ENCODE measurements at regions not wholly inside any gene's neighbourhood (a gene's known extent, or its start where the extent isn't known, plus 50 kb on each side); places are given as distances from the start of the nearest gene placed in this dataset.

DNA sequence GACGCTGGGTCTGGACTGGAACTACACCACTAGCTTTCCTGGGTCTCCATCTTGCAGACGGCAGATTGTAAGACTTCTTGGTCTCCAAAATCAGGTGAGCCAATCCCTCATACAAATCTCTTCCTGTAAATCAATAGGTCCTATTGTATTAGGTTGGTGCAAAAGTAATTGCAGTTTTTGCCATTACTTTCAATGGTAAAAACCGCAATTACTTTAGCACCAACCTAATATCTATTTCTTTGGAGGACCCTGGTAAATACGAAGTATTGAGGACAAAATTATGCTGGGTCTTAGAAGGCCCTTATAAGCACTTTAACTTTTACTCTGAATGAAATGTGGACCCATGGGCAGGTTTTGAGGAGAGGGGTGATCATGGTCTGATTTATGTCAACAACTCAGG is 330.6 kb upstream of the C16orf82 start:
- Histone ChIP-seq H3K27ac (ENCODE audit: low read depth in 2 of 2, low read length in 2 of 2) (no peak overlapping the region), H3K27me3 (ENCODE audit: control insufficient read depth in 2 of 2, insufficient read depth in 2 of 2, low read length in 2 of 2) (no peaks in the 10 kb centered on the region), H3K9ac (ENCODE audit: low read depth in 1 of 2, low read length in 2 of 2) (no peak overlapping the region), H3K4me1 (ENCODE audit: control insufficient read depth in 2 of 2, insufficient read depth in 2 of 2, low read length in 2 of 2) (no peaks in the 10 kb centered on the region), H3K9me3 (ENCODE audit: control insufficient read depth in 2 of 2, low read length in 2 of 2) (no peaks in the 10 kb centered on the region), H3K36me3 (ENCODE audit: control insufficient read depth in 2 of 2, insufficient read depth in 2 of 2, low read length in 2 of 2) (no peaks in the 10 kb centered on the region), H3K4me3 (ENCODE audit: low read length in 2 of 2) (no peak overlapping the region)

DNA sequence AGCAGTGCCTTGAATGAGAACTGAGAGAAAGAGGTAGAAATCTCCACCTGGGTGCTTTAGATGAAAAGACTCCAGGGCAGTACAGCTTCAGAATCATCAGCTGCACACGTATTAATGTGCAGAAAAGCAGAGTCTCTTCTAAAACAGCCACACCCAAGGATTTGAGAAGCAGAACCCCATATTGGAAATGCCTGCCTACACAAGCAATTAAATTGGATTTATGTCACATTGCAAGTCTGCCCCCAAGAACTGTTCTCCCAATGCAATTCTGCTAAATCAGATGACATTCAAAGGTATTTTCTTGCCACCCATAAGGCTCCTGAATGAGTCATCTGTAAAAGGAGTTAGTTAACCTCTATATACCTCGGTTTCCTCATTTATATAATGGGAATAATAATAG is 326.0 kb upstream of the C16orf82 start:
- Histone ChIP-seq H3K27me3 (ENCODE audit: control insufficient read depth in 2 of 2, insufficient read depth in 2 of 2, low read length in 2 of 2) (no peaks in the 10 kb centered on the region), H3K36me3 (ENCODE audit: control insufficient read depth in 2 of 2, insufficient read depth in 2 of 2, low read length in 2 of 2) (no peaks in the 10 kb centered on the region), H3K4me3 (ENCODE audit: low read length in 2 of 2) (no peak overlapping the region), H3K9ac (ENCODE audit: low read depth in 1 of 2, low read length in 2 of 2) (no peak overlapping the region), H3K4me1 (ENCODE audit: control insufficient read depth in 2 of 2, insufficient read depth in 2 of 2, low read length in 2 of 2) (no peaks in the 10 kb centered on the region), H3K27ac (ENCODE audit: low read depth in 2 of 2, low read length in 2 of 2) (no peak overlapping the region), H3K9me3 (ENCODE audit: control insufficient read depth in 2 of 2, low read length in 2 of 2) (no peaks in the 10 kb centered on the region)

DNA sequence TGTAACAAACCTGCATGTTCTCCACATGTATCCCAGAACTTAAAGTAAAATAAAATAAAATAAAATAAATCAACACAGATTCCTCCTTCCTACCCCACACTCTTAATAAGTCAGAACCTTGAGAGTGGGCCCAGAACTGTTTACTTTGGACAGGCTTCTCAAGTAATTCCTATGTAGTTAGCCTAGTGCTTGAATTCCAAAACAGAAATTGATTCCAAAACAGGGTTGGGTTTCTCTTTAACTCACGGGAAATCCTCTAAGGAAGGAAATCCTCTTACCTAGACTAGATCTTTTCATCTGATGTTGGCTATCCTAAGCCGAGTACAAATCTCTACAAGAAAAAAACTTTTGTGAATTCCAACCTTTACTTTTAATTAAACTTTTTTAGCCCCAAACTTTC is 324.7 kb upstream of the C16orf82 start:
- no peaks in the 10 kb centered on the region for H3K4me1 ChIP-seq (ENCODE audit: control insufficient read depth in 2 of 2, insufficient read depth in 2 of 2, low read length in 2 of 2)
- no peak overlapping the region for H3K9ac ChIP-seq (ENCODE audit: low read depth in 1 of 2, low read length in 2 of 2)
- H3K9me3 ChIP-seq (ENCODE audit: control insufficient read depth in 2 of 2, low read length in 2 of 2): no peaks in the 10 kb centered on the region
- H3K27me3 ChIP-seq (ENCODE audit: control insufficient read depth in 2 of 2, insufficient read depth in 2 of 2, low read length in 2 of 2): no peaks in the 10 kb centered on the region
- H3K36me3 ChIP-seq (ENCODE audit: control insufficient read depth in 2 of 2, insufficient read depth in 2 of 2, low read length in 2 of 2): no peaks in the 10 kb centered on the region
- no peak overlapping the region for H3K4me3 ChIP-seq (ENCODE audit: low read length in 2 of 2)
- no peak overlapping the region for H3K27ac ChIP-seq (ENCODE audit: low read depth in 2 of 2, low read length in 2 of 2)

DNA sequence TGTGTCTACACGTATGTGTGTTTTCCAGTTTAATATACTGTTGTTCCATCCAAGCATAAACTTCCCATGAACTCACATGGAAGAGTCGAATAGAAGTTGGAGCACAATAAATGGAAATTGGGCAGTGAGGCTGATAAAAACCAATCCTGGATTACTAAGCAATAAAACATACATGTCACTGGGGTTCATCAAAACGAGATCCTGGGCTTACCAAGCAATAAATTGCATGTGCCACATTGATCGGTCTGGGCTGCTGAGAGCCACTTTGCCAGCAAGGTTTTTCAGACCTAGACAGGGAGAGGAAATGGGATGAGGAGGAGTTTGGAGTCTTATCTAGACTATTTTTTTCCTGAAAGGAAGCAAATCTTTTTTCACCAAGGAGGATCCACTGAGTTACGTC is 322.3 kb upstream of the C16orf82 start:
- H3K9me3 ChIP-seq (ENCODE audit: control insufficient read depth in 2 of 2, low read length in 2 of 2): no peaks in the 10 kb centered on the region
- no peaks in the 10 kb centered on the region for H3K27me3 ChIP-seq (ENCODE audit: control insufficient read depth in 2 of 2, insufficient read depth in 2 of 2, low read length in 2 of 2)
- H3K9ac ChIP-seq (ENCODE audit: low read depth in 1 of 2, low read length in 2 of 2): no peak overlapping the region
- H3K4me1 ChIP-seq (ENCODE audit: control insufficient read depth in 2 of 2, insufficient read depth in 2 of 2, low read length in 2 of 2): no peaks in the 10 kb centered on the region
- no peaks in the 10 kb centered on the region for H3K36me3 ChIP-seq (ENCODE audit: control insufficient read depth in 2 of 2, insufficient read depth in 2 of 2, low read length in 2 of 2)
- no peak overlapping the region for H3K27ac ChIP-seq (ENCODE audit: low read depth in 2 of 2, low read length in 2 of 2)
- no peak overlapping the region for H3K4me3 ChIP-seq (ENCODE audit: low read length in 2 of 2)

GRCh38 chr16:26747760-26748159 is 319.0 kb upstream of the C16orf82 start:
- H3K27me3 ChIP-seq (ENCODE audit: control insufficient read depth in 2 of 2, insufficient read depth in 2 of 2, low read length in 2 of 2): no peaks in the 10 kb centered on the region
- H3K27ac ChIP-seq (ENCODE audit: low read depth in 2 of 2, low read length in 2 of 2): no peak overlapping the region
- H3K36me3 ChIP-seq (ENCODE audit: control insufficient read depth in 2 of 2, insufficient read depth in 2 of 2, low read length in 2 of 2): no peaks in the 10 kb centered on the region
- H3K4me1 ChIP-seq (ENCODE audit: control insufficient read depth in 2 of 2, insufficient read depth in 2 of 2, low read length in 2 of 2): no peaks in the 10 kb centered on the region
- no peak overlapping the region for H3K9ac ChIP-seq (ENCODE audit: low read depth in 1 of 2, low read length in 2 of 2)
- no peaks in the 10 kb centered on the region for H3K9me3 ChIP-seq (ENCODE audit: control insufficient read depth in 2 of 2, low read length in 2 of 2)
- no peak overlapping the region for H3K4me3 ChIP-seq (ENCODE audit: low read length in 2 of 2)

DNA sequence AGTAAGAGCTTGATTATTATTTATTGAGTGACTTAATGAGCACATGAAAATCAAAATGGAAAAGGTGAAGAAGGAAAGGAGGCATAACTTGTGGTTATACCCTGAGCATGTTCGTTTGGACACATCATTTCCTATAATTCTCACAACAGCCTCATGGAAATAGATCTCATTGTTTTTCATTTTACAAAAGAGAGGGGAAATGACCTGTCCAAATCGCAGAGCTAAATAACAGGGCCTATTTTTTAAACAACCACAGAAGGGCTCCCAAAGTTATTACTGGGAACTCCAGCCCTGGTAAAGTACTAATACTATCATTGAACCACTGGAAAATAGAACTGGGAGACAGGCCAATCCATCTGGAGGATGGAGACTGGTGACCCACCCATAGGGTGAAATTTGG is 317.7 kb upstream of the C16orf82 start:
- Histone ChIP-seq H3K4me3 (ENCODE audit: low read length in 2 of 2) (no peak overlapping the region), H3K27me3 (ENCODE audit: control insufficient read depth in 2 of 2, insufficient read depth in 2 of 2, low read length in 2 of 2) (no peaks in the 10 kb centered on the region), H3K36me3 (ENCODE audit: control insufficient read depth in 2 of 2, insufficient read depth in 2 of 2, low read length in 2 of 2) (no peaks in the 10 kb centered on the region), H3K9ac (ENCODE audit: low read depth in 1 of 2, low read length in 2 of 2) (no peak overlapping the region), H3K27ac (ENCODE audit: low read depth in 2 of 2, low read length in 2 of 2) (no peak overlapping the region), H3K4me1 (ENCODE audit: control insufficient read depth in 2 of 2, insufficient read depth in 2 of 2, low read length in 2 of 2) (no peaks in the 10 kb centered on the region), H3K9me3 (ENCODE audit: control insufficient read depth in 2 of 2, low read length in 2 of 2) (no peaks in the 10 kb centered on the region)

- H3K4me3 ChIP-seq (ENCODE audit: low read length in 2 of 2): no peak overlapping the region
- no peak overlapping the region for H3K9ac ChIP-seq (ENCODE audit: low read depth in 1 of 2, low read length in 2 of 2)
- no peaks in the 10 kb centered on the region for H3K36me3 ChIP-seq (ENCODE audit: control insufficient read depth in 2 of 2, insufficient read depth in 2 of 2, low read length in 2 of 2)
- H3K27ac ChIP-seq (ENCODE audit: low read depth in 2 of 2, low read length in 2 of 2): no peak overlapping the region
- no peaks in the 10 kb centered on the region for H3K9me3 ChIP-seq (ENCODE audit: control insufficient read depth in 2 of 2, low read length in 2 of 2)
- no peaks in the 10 kb centered on the region for H3K27me3 ChIP-seq (ENCODE audit: control insufficient read depth in 2 of 2, insufficient read depth in 2 of 2, low read length in 2 of 2)
- H3K4me1 ChIP-seq (ENCODE audit: control insufficient read depth in 2 of 2, insufficient read depth in 2 of 2, low read length in 2 of 2): no peaks in the 10 kb centered on the region
These were observed 314.6 kb upstream of the C16orf82 start for GRCh38 chr16:26752166-26752565.

- Histone ChIP-seq H3K4me3 (ENCODE audit: low read length in 2 of 2) (no peak overlapping the region), H3K27me3 (ENCODE audit: control insufficient read depth in 2 of 2, insufficient read depth in 2 of 2, low read length in 2 of 2) (no peaks in the 10 kb centered on the region), H3K9me3 (ENCODE audit: control insufficient read depth in 2 of 2, low read length in 2 of 2) (no peaks in the 10 kb centered on the region), H3K4me1 (ENCODE audit: control insufficient read depth in 2 of 2, insufficient read depth in 2 of 2, low read length in 2 of 2) (no peaks in the 10 kb centered on the region), H3K27ac (ENCODE audit: low read depth in 2 of 2, low read length in 2 of 2) (no peak overlapping the region), H3K9ac (ENCODE audit: low read depth in 1 of 2, low read length in 2 of 2) (no peak overlapping the region), H3K36me3 (ENCODE audit: control insufficient read depth in 2 of 2, insufficient read depth in 2 of 2, low read length in 2 of 2) (no peaks in the 10 kb centered on the region)
These were observed 310.1 kb upstream of the C16orf82 start for GRCh38 chr16:26756633-26757032.

GRCh38 chr16:26762594-26762993 is 304.1 kb upstream of the C16orf82 start:
- no peak overlapping the region for H3K4me3 ChIP-seq (ENCODE audit: low read length in 2 of 2)
- no peaks in the 10 kb centered on the region for H3K9me3 ChIP-seq (ENCODE audit: control insufficient read depth in 2 of 2, low read length in 2 of 2)
- H3K27ac ChIP-seq (ENCODE audit: low read depth in 2 of 2, low read length in 2 of 2): no peak overlapping the region
- H3K27me3 ChIP-seq (ENCODE audit: control insufficient read depth in 2 of 2, insufficient read depth in 2 of 2, low read length in 2 of 2): no peaks in the 10 kb centered on the region
- no peaks in the 10 kb centered on the region for H3K4me1 ChIP-seq (ENCODE audit: control insufficient read depth in 2 of 2, insufficient read depth in 2 of 2, low read length in 2 of 2)
- no peaks in the 10 kb centered on the region for H3K36me3 ChIP-seq (ENCODE audit: control insufficient read depth in 2 of 2, insufficient read depth in 2 of 2, low read length in 2 of 2)
- H3K9ac ChIP-seq (ENCODE audit: low read depth in 1 of 2, low read length in 2 of 2): no peak overlapping the region

DNA sequence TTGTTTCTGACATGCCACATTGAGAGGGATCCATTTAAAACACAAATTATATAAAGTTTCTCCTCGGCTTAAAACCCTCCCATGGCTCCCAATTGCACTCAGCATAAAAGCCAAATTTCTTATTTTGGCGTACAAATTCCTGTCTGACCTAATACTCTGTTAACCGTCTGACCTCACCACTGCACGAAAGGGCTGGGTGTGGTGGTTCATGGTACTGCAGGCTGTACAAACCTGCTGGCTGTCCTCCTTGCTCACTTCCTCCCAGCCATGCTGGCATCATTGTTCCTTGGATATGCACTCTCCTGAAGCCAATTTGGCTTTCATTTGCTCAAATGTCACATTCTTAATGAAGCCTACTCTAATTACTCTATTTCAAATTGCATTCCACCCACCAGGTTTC is 301.6 kb upstream of the C16orf82 start:
- Histone ChIP-seq H3K27ac (ENCODE audit: low read depth in 2 of 2, low read length in 2 of 2) (no peak overlapping the region), H3K4me3 (ENCODE audit: low read length in 2 of 2) (no peak overlapping the region), H3K9ac (ENCODE audit: low read depth in 1 of 2, low read length in 2 of 2) (no peak overlapping the region), H3K9me3 (ENCODE audit: control insufficient read depth in 2 of 2, low read length in 2 of 2) (no peaks in the 10 kb centered on the region), H3K27me3 (ENCODE audit: control insufficient read depth in 2 of 2, insufficient read depth in 2 of 2, low read length in 2 of 2) (no peaks in the 10 kb centered on the region), H3K4me1 (ENCODE audit: control insufficient read depth in 2 of 2, insufficient read depth in 2 of 2, low read length in 2 of 2) (no peaks in the 10 kb centered on the region), H3K36me3 (ENCODE audit: control insufficient read depth in 2 of 2, insufficient read depth in 2 of 2, low read length in 2 of 2) (no peaks in the 10 kb centered on the region)

DNA sequence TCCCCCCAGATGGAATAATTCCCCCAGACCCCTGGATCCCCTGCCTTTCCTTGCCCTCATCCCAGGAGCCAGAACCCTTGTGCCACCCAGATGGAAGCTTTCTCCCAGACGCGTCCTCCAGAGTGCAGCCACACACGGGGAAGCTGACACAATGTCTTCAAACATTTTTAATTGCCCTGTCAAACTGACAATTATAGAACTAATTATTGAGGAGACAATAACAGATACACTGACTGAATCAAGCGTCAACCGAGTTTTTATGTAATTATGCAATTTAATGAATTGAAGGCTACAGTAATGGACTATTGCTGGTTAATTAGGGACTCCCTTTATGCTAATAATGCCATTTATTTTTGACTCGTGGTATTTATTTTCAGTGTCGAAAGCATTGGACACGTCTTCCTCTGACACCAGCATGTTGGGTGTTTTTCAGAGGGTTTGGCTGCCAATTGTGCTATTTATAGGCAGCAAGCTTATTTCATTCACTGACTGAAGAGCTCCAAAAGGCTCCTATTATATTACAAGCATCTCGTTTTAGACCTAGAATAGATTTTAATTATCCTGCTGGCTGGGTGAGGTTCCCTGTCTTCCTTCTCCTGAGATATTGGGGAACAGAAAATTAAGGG is 298.2 kb upstream of the C16orf82 start:
- H3K9me3 ChIP-seq (ENCODE audit: control insufficient read depth in 2 of 2, low read length in 2 of 2): no peaks in the 10 kb centered on the region
- H3K27ac ChIP-seq (ENCODE audit: low read depth in 2 of 2, low read length in 2 of 2): no peak overlapping the region
- no peaks in the 10 kb centered on the region for H3K36me3 ChIP-seq (ENCODE audit: control insufficient read depth in 2 of 2, insufficient read depth in 2 of 2, low read length in 2 of 2)
- no peaks in the 10 kb centered on the region for H3K27me3 ChIP-seq (ENCODE audit: control insufficient read depth in 2 of 2, insufficient read depth in 2 of 2, low read length in 2 of 2)
- no peaks in the 10 kb centered on the region for H3K4me1 ChIP-seq (ENCODE audit: control insufficient read depth in 2 of 2, insufficient read depth in 2 of 2, low read length in 2 of 2)
- H3K4me3 ChIP-seq (ENCODE audit: low read length in 2 of 2): no peak overlapping the region
- no peak overlapping the region for H3K9ac ChIP-seq (ENCODE audit: low read depth in 1 of 2, low read length in 2 of 2)

All from mucosa of rectum (tissue), 2 donors.